DND-41 (cell line): ENCODE measurements at regions not wholly inside any gene's neighbourhood (a gene's known extent, or its start where the extent isn't known, plus 50 kb on each side); places are given as distances from the start of the nearest gene placed in this dataset.

Experiments
- ATAC-seq: fragments of 200-7000 bp; cut with Tn5 transposase; 3 replicates; pipeline ENCODE4 v1.9.1; 2021; ENCODE audit warnings: low read depth; ENCODE audit not compliant: insufficient read depth
- DNase-seq: peaks from one replicate; pipeline ENCODE4 v3.0.0-alpha.2; 2020
- H2AFZ ChIP-seq: 2 replicates; pipeline ENCODE4 v1.6.0; 2012; ENCODE audit warnings: low read depth, low read length
- H3K27ac ChIP-seq: 2 replicates; pipeline ENCODE4 v1.5.1; 2012; ENCODE audit warnings: low read length, inconsistent platforms
- H3K27me3 ChIP-seq: fragments of 200-600 bp; sonication (generic); 2 replicates; pipeline ENCODE4 v1.6.0; 2012; ENCODE audit warnings: low read length, mild to moderate bottlenecking, inconsistent platforms; ENCODE audit not compliant: insufficient read depth, poor library complexity
- H3K36me3 ChIP-seq: 2 replicates; pipeline ENCODE4 v1.5.1; 2012; ENCODE audit warnings: low read length, inconsistent platforms; ENCODE audit not compliant: insufficient read depth
- H3K4me1 ChIP-seq: 2 replicates; pipeline ENCODE4 v1.5.1; 2012; ENCODE audit warnings: mild to moderate bottlenecking, low read length; ENCODE audit not compliant: insufficient read depth
- H3K4me2 ChIP-seq: 2 replicates; pipeline ENCODE4 v1.6.0; 2012; ENCODE audit warnings: mild to moderate bottlenecking, moderate library complexity, low read length, inconsistent platforms; ENCODE audit not compliant: insufficient read depth
- H3K4me3 ChIP-seq, 2 experiments: fragments of 200-600 bp in 1 of 2; shearing (Covaris generic) in 1 of 2; 2 replicates each; pipeline ENCODE4 v1.5.1; 2012 to 2016; ENCODE audit warnings: inconsistent platforms in 2 of 2, low read length in 2 of 2, mild to moderate bottlenecking in 2 of 2, low read depth in 1 of 2, moderate library complexity in 1 of 2
- H3K79me2 ChIP-seq: 2 replicates; pipeline ENCODE4 v1.6.0; 2012; ENCODE audit warnings: low read length, inconsistent platforms; ENCODE audit not compliant: insufficient read depth
- H3K9ac ChIP-seq: 2 replicates; pipeline ENCODE4 v1.6.0; 2012; ENCODE audit warnings: low read depth, mild to moderate bottlenecking, inconsistent platforms, low read length, moderate library complexity
- H3K9me3 ChIP-seq: 2 replicates; pipeline ENCODE4 v1.5.1; 2012; ENCODE audit warnings: low read length, moderate library complexity, mild to moderate bottlenecking, inconsistent platforms; ENCODE audit not compliant: insufficient read depth, severe bottlenecking
- H4K20me1 ChIP-seq: 2 replicates; pipeline ENCODE4 v1.6.0; 2012; ENCODE audit warnings: low read length; ENCODE audit not compliant: insufficient read depth
- CTCF ChIP-seq: IDR thresholded peaks from 2 replicates; pipeline ENCODE4 v1.5.1; 2012; ENCODE audit warnings: borderline replicate concordance, low read length, moderate library complexity, mild to moderate bottlenecking; ENCODE audit not compliant: poor library complexity, severe bottlenecking; ENCODE audit errors: extremely low read depth
- EZH2 ChIP-seq: IDR thresholded peaks from 3 replicates; pipeline ENCODE4 v1.6.1; 2012; ENCODE audit warnings: borderline replicate concordance, low read depth, mild to moderate bottlenecking, moderate library complexity, low read length, inconsistent platforms; ENCODE audit not compliant: severe bottlenecking

- Histone ChIP-seq H3K9me3 (no peaks in the 10 kb centered on the region), H3K27ac (no peak overlapping the region), H3K4me1 (no peaks in the 10 kb centered on the region), H3K79me2 (no peaks in the 10 kb centered on the region), H3K9ac (no peak overlapping the region), H3K36me3 (no peaks in the 10 kb centered on the region), H3K4me2 (no peak overlapping the region), H3K27me3 (no peaks in the 10 kb centered on the region), H2AFZ (no peak overlapping the region), H3K4me3 (no peak overlapping the region), H4K20me1 (no peaks in the 10 kb centered on the region)
- ATAC-seq: no peak
- no peak for DNase-seq
- no peak for TF ChIP-seq CTCF
- no peak for TF ChIP-seq EZH2
These were observed 235.2 kb upstream of the ANKRD50 start for GRCh38 chr4:124947622-124948265.

GRCh38 chr4:124946696-124947095 lies 234.2 kb upstream of the ANKRD50 start:
- no peaks in the 10 kb centered on the region for H3K79me2 ChIP-seq
- H3K27me3 ChIP-seq: no peaks in the 10 kb centered on the region
- H3K36me3 ChIP-seq: no peaks in the 10 kb centered on the region
- no peak overlapping the region for H2AFZ ChIP-seq
- no peaks in the 10 kb centered on the region for H3K9me3 ChIP-seq
- no peak overlapping the region for H3K4me3 ChIP-seq
- DNase-seq: no peak
- no peak for TF ChIP-seq CTCF
- no peak for TF ChIP-seq EZH2
- no peaks in the 10 kb centered on the region for H3K4me1 ChIP-seq
- H4K20me1 ChIP-seq: no peaks in the 10 kb centered on the region
- no peak overlapping the region for H3K9ac ChIP-seq
- no peak overlapping the region for H3K27ac ChIP-seq
- no peak for ATAC-seq
- H3K4me2 ChIP-seq: no peak overlapping the region

- ATAC-seq (no peak), DNase-seq (no peak)
- Histone ChIP-seq H3K4me3 (no peak overlapping the region), H3K27ac (no peak overlapping the region), H3K4me1 (no peaks in the 10 kb centered on the region), H3K79me2 (no peaks in the 10 kb centered on the region), H3K4me2 (no peak overlapping the region), H3K27me3 (no peaks in the 10 kb centered on the region), H3K36me3 (no peaks in the 10 kb centered on the region), H3K9me3 (no peaks in the 10 kb centered on the region), H4K20me1 (no peaks in the 10 kb centered on the region), H3K9ac (no peak overlapping the region), H2AFZ (no peak overlapping the region)
- TF ChIP-seq CTCF (no peak), EZH2 (no peak)
These were observed 232.9 kb upstream of the ANKRD50 start for GRCh38 chr4:124945422-124945821.
